Endothelial cell of umbilical vein (primary cell): ENCODE measurements at regions not wholly inside any gene's neighbourhood (a gene's known extent, or its start where the extent isn't known, plus 50 kb on each side); places are given as distances from the start of the nearest gene placed in this dataset.

Source experiments
- BruUV-seq: library from RNA; stranded (reverse); fragments of 400-500 nt; replicated peaks from 2 replicates; lab custom pipeline; 2021; lab: Mats Ljungman, UMichigan
- CTCF ChIA-PET: fragments of 300-600, 350-600 bp; sonication (Branson Sonifier 250); formaldehyde crosslinking; loops from one replicate; lab custom pipeline; 2021; ENCODE audit warnings: antibody characterized with exemption, inconsistent platforms; lab: Charles Lee
- POLR2A ChIA-PET: fragments of 300-600, 350-600 bp; sonication (Branson Sonifier 250); formaldehyde crosslinking; loops from one replicate; lab custom pipeline; 2021; ENCODE audit warnings: antibody characterized with exemption, inconsistent platforms; lab: Charles Lee
- DNase-seq: peaks from one replicate; pipeline ENCODE4 v3.0.0-alpha.2; 2011; ENCODE audit warnings: low read depth, low spot score
- FAIRE-seq: peaks from 2 replicates; lab custom pipeline; 2011; peaks lifted over from hg19 to GRCh38; lab: Jason Lieb, UNC
- H2AFZ ChIP-seq: 2 replicates; pipeline ENCODE4 v1.6.0; 2012; ENCODE audit warnings: low read depth, low read length, control low read depth, inconsistent platforms
- H3K27ac ChIP-seq: 2 replicates; pipeline ENCODE4 v1.5.1; 2011; ENCODE audit warnings: low read depth, mild to moderate bottlenecking, control low read depth, low read length, moderate library complexity; ENCODE audit not compliant: insufficient read depth
- H3K27me3 ChIP-seq, 2 experiments: 2 replicates each; pipeline versions ENCODE4 v1.6.0 to v1.6.1; 2011; ENCODE audit warnings: low read length in 2 of 2, mixed read lengths in 1 of 2; ENCODE audit not compliant: control insufficient read depth in 2 of 2, insufficient read depth in 2 of 2
- H3K36me3 ChIP-seq, 2 experiments: 2 replicates in 1 of 2; 3 replicates in 1 of 2; pipeline ENCODE4 v1.5.1; 2011; ENCODE audit warnings: low read length in 2 of 2, mild to moderate bottlenecking in 1 of 2, moderate library complexity in 1 of 2; ENCODE audit not compliant: control insufficient read depth in 2 of 2, insufficient read depth in 2 of 2; ENCODE audit errors: extremely low read depth in 1 of 2
- H3K4me1 ChIP-seq: 3 replicates; pipeline ENCODE4 v1.5.1; 2011; ENCODE audit warnings: mild to moderate bottlenecking, low read length; ENCODE audit not compliant: control insufficient read depth, insufficient read depth; ENCODE audit errors: extremely low read depth
- H3K4me2 ChIP-seq: 2 replicates; pipeline ENCODE4 v1.6.1; 2011; ENCODE audit warnings: low read length, control low read depth, mixed read lengths; ENCODE audit not compliant: insufficient read depth
- H3K4me3 ChIP-seq, 3 experiments: fragments of 200-600 bp in 1 of 3; sonication (generic), shearing (Covaris generic) in 1 of 3; replicated peaks in 1 of 3; 2 replicates each; pipeline ENCODE4 v1.5.1; 2011 to 2016; ENCODE audit warnings: control low read depth in 3 of 3, low read length in 3 of 3, mild to moderate bottlenecking in 2 of 3, inconsistent platforms in 1 of 3, low read depth in 1 of 3, moderate library complexity in 1 of 3; ENCODE audit not compliant: insufficient read depth in 1 of 3
- H3K79me2 ChIP-seq: 2 replicates; pipeline ENCODE4 v1.6.0; 2012; ENCODE audit warnings: low read length, inconsistent platforms; ENCODE audit not compliant: control insufficient read depth, insufficient read depth
- H3K9ac ChIP-seq: replicated peaks from 2 replicates; pipeline ENCODE3; 2011; ENCODE audit warnings: low read length, control low read depth; ENCODE audit not compliant: insufficient read depth; ENCODE audit errors: extremely low read depth
- H3K9me1 ChIP-seq: replicated peaks from 3 replicates; pipeline ENCODE4 v1.6.0; 2011; ENCODE audit warnings: mild to moderate bottlenecking, low read length; ENCODE audit not compliant: control insufficient read depth, insufficient read depth; ENCODE audit errors: extremely low read depth
- H3K9me3 ChIP-seq: replicated peaks from 2 replicates; pipeline ENCODE4 v1.5.1; 2012; ENCODE audit warnings: low read length, inconsistent platforms; ENCODE audit not compliant: control insufficient read depth, insufficient read depth
- H4K20me1 ChIP-seq: replicated peaks from 2 replicates; pipeline ENCODE3; 2011; ENCODE audit warnings: mild to moderate bottlenecking, low read length; ENCODE audit not compliant: control insufficient read depth, insufficient read depth; ENCODE audit errors: extremely low read depth
- CTCF ChIP-seq, 2 donors: IDR thresholded peaks; 1 replicate in 1 of 2; 2 replicates in 1 of 2; pipeline ENCODE4 v1.5.1; 2011; ENCODE audit warnings: low read length in 2 of 2, mild to moderate bottlenecking in 2 of 2, moderate library complexity in 2 of 2, control low read depth in 1 of 2, inconsistent platforms in 1 of 2, low read depth in 1 of 2; ENCODE audit not compliant: insufficient read depth in 1 of 2; ENCODE audit errors: extremely low read depth in 1 of 2
- EZH2 ChIP-seq: IDR thresholded peaks from 2 replicates; pipeline ENCODE4 v1.6.1; 2012; ENCODE audit warnings: borderline replicate concordance, low read depth, mild to moderate bottlenecking, moderate library complexity, low read length, inconsistent platforms; ENCODE audit not compliant: severe bottlenecking
- FOS ChIP-seq: IDR thresholded peaks from 2 replicates; pipeline ENCODE4 v1.6.1; 2011; ENCODE audit warnings: mild to moderate bottlenecking, low read length, moderate library complexity, borderline replicate concordance; ENCODE audit not compliant: insufficient read depth
- GATA2 ChIP-seq: IDR thresholded peaks from 2 replicates; pipeline ENCODE4 v1.7.0; 2011; ENCODE audit warnings: low read depth, mild to moderate bottlenecking, moderate library complexity, mixed read lengths, low read length; ENCODE audit not compliant: insufficient read length, insufficient read depth
- JUN ChIP-seq: IDR thresholded peaks from 2 replicates; pipeline ENCODE4 v1.6.1; 2011; ENCODE audit warnings: borderline replicate concordance, low read depth; ENCODE audit not compliant: insufficient read length, insufficient read depth
- MAX ChIP-seq: IDR thresholded peaks from 2 replicates; pipeline ENCODE4 v1.6.1; 2011; ENCODE audit not compliant: insufficient read depth, insufficient read length
- MYC ChIP-seq: IDR thresholded peaks from one replicate; pipeline ENCODE4 v1.6.1; 2011; ENCODE audit warnings: mild to moderate bottlenecking, low read depth, low read length
- POLR2A ChIP-seq: IDR thresholded peaks from 2 replicates; pipeline ENCODE4 v1.6.1; 2012; ENCODE audit warnings: low read depth, mild to moderate bottlenecking, control low read depth, low read length
- POLR2AphosphoS5 ChIP-seq: IDR thresholded peaks from 2 replicates; pipeline ENCODE4 v1.6.1; 2012; ENCODE audit warnings: low read depth, mild to moderate bottlenecking, control low read depth, low read length, moderate library complexity; ENCODE audit not compliant: insufficient read depth
- dilution Hi-C: fragments of 300-500 bp; cut with MboI; formaldehyde crosslinking; loops from one replicate; pipeline ENCODE4 v1.15.0; 2019; ENCODE audit warnings: low sequenced_read_pairs; ENCODE audit not compliant: extremely low pct_ligation_motif_present
- intact Hi-C: fragments of 100-400 bp; cut with micrococcal nuclease; formaldehyde crosslinking; loops from one replicate; pipeline ENCODE4 v1.10.0; 2022

GRCh38 chr2:123901256-123901655 is 123.8 kb upstream of the CNTNAP5 start:
- Histone ChIP-seq H3K36me3 (no peaks in the 10 kb centered on the region), H3K4me2 (no peak overlapping the region), H3K9ac (no peak overlapping the region), H2AFZ (no peak overlapping the region), H3K9me3 (peaks cover 2% of the 10 kb centered on the region), H3K79me2 (no peaks in the 10 kb centered on the region), H3K27me3 (no peaks in the 10 kb centered on the region), H3K4me3 (no peak overlapping the region), H3K9me1 (no peaks in the 10 kb centered on the region), H3K27ac (no peak overlapping the region), H4K20me1 (no peaks in the 10 kb centered on the region), H3K4me1 (no peaks in the 10 kb centered on the region)
- TF ChIP-seq JUN (no peak), FOS (no peak), MYC (no peak), CTCF (IDR thresholded peaks at IDR 0.05; ENCODE audit: extremely low read depth in 1 of 2, insufficient read depth in 1 of 2, low read depth in 1 of 2, low read length in 2 of 2) (no peak), POLR2A (no peak), GATA2 (no peak), POLR2AphosphoS5 (no peak), MAX (no peak), EZH2 (no peak)
- dilution Hi-C loops (no loop called here), intact Hi-C loops (no loop called here)
- no TSS peak for BruUV-seq
- ChIA-PET POLR2A (no interaction called here), CTCF (no interaction called here)
- FAIRE-seq (no peak), DNase-seq (no peak)
